Hepatocyte (in vitro differentiated cells): ENCODE measurements at regions not wholly inside any gene's neighbourhood (a gene's known extent, or its start where the extent isn't known, plus 50 kb on each side); places are given as distances from the start of the nearest gene placed in this dataset.

Experiments used
- DNase-seq: peaks from one replicate; pipeline ENCODE4 v3.0.0-alpha.2; 2016; ENCODE audit warnings: low spot score
- H2AFZ ChIP-seq: fragments of 200-600 bp; sonication (generic); 2 replicates; pipeline ENCODE4 v1.6.0; 2016; ENCODE audit warnings: antibody characterized with exemption, mild to moderate bottlenecking
- H3K27ac ChIP-seq: fragments of 200-600 bp; sonication (generic); 2 replicates; pipeline ENCODE4 v1.5.1; 2016; ENCODE audit warnings: mild to moderate bottlenecking
- H3K27me3 ChIP-seq: fragments of 200-600 bp; sonication (generic); 2 replicates; pipeline ENCODE4 v1.6.1; 2016
- H3K36me3 ChIP-seq: fragments of 200-600 bp; sonication (generic); replicated peaks from 2 replicates; pipeline ENCODE4 v1.5.1; 2016; ENCODE audit warnings: low read depth; ENCODE audit not compliant: insufficient read depth
- H3K4me1 ChIP-seq: fragments of 200-600 bp; sonication (generic); 2 replicates; pipeline ENCODE4 v1.5.1; 2016; ENCODE audit warnings: mild to moderate bottlenecking, moderate library complexity; ENCODE audit not compliant: insufficient read depth
- H3K4me2 ChIP-seq: fragments of 200-600 bp; sonication (generic); 2 replicates; pipeline ENCODE4 v1.6.0; 2016
- H3K4me3 ChIP-seq: fragments of 200-600 bp; sonication (generic); 2 replicates; pipeline ENCODE4 v1.5.1; 2016; ENCODE audit warnings: mild to moderate bottlenecking
- H3K79me2 ChIP-seq: fragments of 200-600 bp; sonication (generic); 2 replicates; pipeline ENCODE4 v1.6.0; 2017; ENCODE audit warnings: mild to moderate bottlenecking
- H3K9me2 ChIP-seq: fragments of 200-600 bp; sonication (generic); replicated peaks from 2 replicates; pipeline ENCODE4 v1.6.0; 2017; ENCODE audit warnings: mild to moderate bottlenecking; ENCODE audit not compliant: insufficient read depth
- H3K9me3 ChIP-seq: fragments of 200-600 bp; sonication (generic); 2 replicates; pipeline ENCODE4 v1.5.1; 2016; ENCODE audit warnings: low read depth, mild to moderate bottlenecking
- H4K20me1 ChIP-seq: fragments of 200-600 bp; sonication (generic); 2 replicates; pipeline ENCODE4 v1.6.0; 2016; ENCODE audit warnings: mild to moderate bottlenecking; ENCODE audit not compliant: insufficient read depth, poor library complexity, severe bottlenecking
- EZH2 ChIP-seq: fragments of 200-600 bp; sonication (generic); IDR thresholded peaks from 2 replicates; pipeline ENCODE4 v1.6.1; 2016; ENCODE audit warnings: antibody characterized with exemption, mild to moderate bottlenecking, borderline replicate concordance
- EZH2phosphoT487 ChIP-seq: fragments of 200-600 bp; sonication (generic); IDR thresholded peaks from one replicate; pipeline ENCODE4 v1.6.1; 2018; ENCODE audit warnings: antibody characterized with exemption, mild to moderate bottlenecking, low read depth, moderate library complexity; ENCODE audit not compliant: unreplicated experiment, severe bottlenecking
- WGBS: methylation state at CpG from one replicate; pipeline ENCODE4 v1.1.6; 2016; ENCODE audit warnings: low lambda C conversion rate; ENCODE audit errors: missing lambda C conversion rate; 5-methylcytosine and 5-hydroxymethylcytosine counted together
- TF ChIP-seq, protein P1 (sequence below): fragments of 200-600 bp; sonication (generic); IDR thresholded peaks from 2 replicates; pipeline ENCODE4 v1.5.1; 2016; ENCODE audit warnings: antibody characterized with exemption, mild to moderate bottlenecking; ENCODE audit not compliant: poor library complexity

DNA sequence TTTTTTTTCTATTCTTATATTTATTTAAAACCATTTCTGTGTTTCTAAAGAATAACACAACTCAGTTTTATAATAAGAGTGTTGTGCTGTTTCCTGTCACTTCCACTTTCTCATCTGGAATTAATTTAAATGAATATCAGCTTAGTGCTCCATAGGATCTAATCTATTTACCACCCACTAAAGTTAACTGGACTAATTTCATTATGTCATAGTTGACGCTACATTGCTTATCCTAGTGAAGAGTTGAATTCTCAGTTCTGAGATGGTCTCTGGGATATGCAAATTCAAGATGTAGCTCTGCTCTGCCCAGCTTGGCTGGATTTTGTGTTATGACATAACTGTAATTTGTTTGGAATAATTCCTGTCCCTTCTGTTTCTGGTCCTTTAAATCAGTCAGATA, 380.1 kb downstream of the METTL15 start:
- H3K4me2 ChIP-seq: no peak overlapping the region
- no peak overlapping the region for H2AFZ ChIP-seq
- no peaks in the 10 kb centered on the region for H3K4me1 ChIP-seq
- no peaks in the 10 kb centered on the region for H3K79me2 ChIP-seq
- H3K9me2 ChIP-seq: no peaks in the 10 kb centered on the region
- no peaks in the 10 kb centered on the region for H3K9me3 ChIP-seq
- no peaks in the 10 kb centered on the region for H4K20me1 ChIP-seq
- 76% methylated on average over 1 of the region's 1 CpG for whole genome bisulfite sequencing
- no peak for DNase-seq
- TF ChIP-seq, protein P1, sequence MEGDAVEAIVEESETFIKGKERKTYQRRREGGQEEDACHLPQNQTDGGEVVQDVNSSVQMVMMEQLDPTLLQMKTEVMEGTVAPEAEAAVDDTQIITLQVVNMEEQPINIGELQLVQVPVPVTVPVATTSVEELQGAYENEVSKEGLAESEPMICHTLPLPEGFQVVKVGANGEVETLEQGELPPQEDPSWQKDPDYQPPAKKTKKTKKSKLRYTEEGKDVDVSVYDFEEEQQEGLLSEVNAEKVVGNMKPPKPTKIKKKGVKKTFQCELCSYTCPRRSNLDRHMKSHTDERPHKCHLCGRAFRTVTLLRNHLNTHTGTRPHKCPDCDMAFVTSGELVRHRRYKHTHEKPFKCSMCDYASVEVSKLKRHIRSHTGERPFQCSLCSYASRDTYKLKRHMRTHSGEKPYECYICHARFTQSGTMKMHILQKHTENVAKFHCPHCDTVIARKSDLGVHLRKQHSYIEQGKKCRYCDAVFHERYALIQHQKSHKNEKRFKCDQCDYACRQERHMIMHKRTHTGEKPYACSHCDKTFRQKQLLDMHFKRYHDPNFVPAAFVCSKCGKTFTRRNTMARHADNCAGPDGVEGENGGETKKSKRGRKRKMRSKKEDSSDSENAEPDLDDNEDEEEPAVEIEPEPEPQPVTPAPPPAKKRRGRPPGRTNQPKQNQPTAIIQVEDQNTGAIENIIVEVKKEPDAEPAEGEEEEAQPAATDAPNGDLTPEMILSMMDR: no peak
- TF ChIP-seq EZH2 (no peak), EZH2phosphoT487 (no peak)
- H3K36me3 ChIP-seq: no peaks in the 10 kb centered on the region
- no peak overlapping the region for H3K4me3 ChIP-seq
- H3K27ac ChIP-seq: no peak overlapping the region
- H3K27me3 ChIP-seq: no peaks in the 10 kb centered on the region

DNA sequence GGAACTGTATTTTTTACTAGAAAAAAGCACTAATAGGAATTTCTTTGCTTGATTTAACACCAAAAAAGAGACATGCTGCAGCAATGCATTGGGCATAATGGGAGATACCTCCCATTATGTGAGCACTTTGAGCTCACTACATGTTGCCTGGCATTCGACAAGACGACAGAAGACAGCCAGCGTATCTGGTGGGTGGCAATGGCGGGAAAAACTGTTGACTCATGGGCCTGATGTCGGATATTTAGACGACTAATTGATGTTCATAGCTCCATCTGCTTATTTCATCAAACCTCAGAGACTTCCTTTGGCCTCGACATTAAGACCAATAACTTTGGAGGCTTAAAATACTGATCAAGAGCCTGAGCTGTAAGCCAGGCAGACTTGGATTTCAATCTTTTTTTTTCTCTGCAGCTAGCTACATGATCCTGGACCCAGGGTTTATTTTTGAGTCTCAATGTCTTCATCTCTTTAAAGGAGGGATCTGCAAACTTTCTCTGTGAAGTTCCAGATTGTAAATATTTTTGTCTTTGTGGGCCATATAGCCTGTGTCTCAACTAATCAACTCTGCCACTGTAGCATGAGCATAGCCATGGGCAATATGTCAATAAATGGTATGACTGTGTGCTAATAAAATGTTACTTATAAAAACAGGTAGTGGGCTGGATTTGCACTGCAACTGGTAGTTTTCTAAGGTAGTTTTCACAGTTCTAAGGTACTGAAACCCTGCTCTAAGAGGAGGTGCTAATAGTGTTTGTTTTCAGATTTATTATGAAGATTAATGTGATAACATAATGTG, 375.1 kb downstream of the METTL15 start:
- Histone ChIP-seq H4K20me1 (no peaks in the 10 kb centered on the region), H3K36me3 (no peaks in the 10 kb centered on the region), H3K9me3 (no peaks in the 10 kb centered on the region), H3K4me1 (no peaks in the 10 kb centered on the region), H3K27ac (no peak overlapping the region), H3K79me2 (no peaks in the 10 kb centered on the region), H3K4me2 (no peak overlapping the region), H2AFZ (no peak overlapping the region), H3K4me3 (no peak overlapping the region), H3K27me3 (no peaks in the 10 kb centered on the region), H3K9me2 (no peaks in the 10 kb centered on the region)
- TF ChIP-seq, protein P1: no peak
- TF ChIP-seq EZH2phosphoT487: no peak
- TF ChIP-seq EZH2: no peak
- no peak for DNase-seq
- WGBS: 85% methylated on average over 7 of the region's 7 CpGs

GRCh38 chr11:28482666-28483065, 374.5 kb downstream of the METTL15 start:
- H4K20me1 ChIP-seq: no peaks in the 10 kb centered on the region
- H2AFZ ChIP-seq: no peak overlapping the region
- H3K4me1 ChIP-seq: no peaks in the 10 kb centered on the region
- H3K27ac ChIP-seq: no peak overlapping the region
- H3K9me2 ChIP-seq: no peaks in the 10 kb centered on the region
- no peaks in the 10 kb centered on the region for H3K79me2 ChIP-seq
- TF ChIP-seq, protein P1: no peak
- TF ChIP-seq EZH2: no peak
- no peak for TF ChIP-seq EZH2phosphoT487
- no peak overlapping the region for H3K4me3 ChIP-seq
- H3K27me3 ChIP-seq: no peaks in the 10 kb centered on the region
- H3K9me3 ChIP-seq: no peaks in the 10 kb centered on the region
- no peak overlapping the region for H3K4me2 ChIP-seq
- 85% methylated on average over 2 of the region's 2 CpGs for WGBS
- H3K36me3 ChIP-seq: no peaks in the 10 kb centered on the region
- DNase-seq: no peak
